ENCODE measurements at regions not wholly inside any gene's neighbourhood (a gene's known extent, or its start where the extent isn't known, plus 50 kb on each side); places are given as distances from the start of the nearest gene placed in this dataset.
A peak's percentile ranks its signal among the peaks of the same experiment; 100 is the strongest.

DNA sequence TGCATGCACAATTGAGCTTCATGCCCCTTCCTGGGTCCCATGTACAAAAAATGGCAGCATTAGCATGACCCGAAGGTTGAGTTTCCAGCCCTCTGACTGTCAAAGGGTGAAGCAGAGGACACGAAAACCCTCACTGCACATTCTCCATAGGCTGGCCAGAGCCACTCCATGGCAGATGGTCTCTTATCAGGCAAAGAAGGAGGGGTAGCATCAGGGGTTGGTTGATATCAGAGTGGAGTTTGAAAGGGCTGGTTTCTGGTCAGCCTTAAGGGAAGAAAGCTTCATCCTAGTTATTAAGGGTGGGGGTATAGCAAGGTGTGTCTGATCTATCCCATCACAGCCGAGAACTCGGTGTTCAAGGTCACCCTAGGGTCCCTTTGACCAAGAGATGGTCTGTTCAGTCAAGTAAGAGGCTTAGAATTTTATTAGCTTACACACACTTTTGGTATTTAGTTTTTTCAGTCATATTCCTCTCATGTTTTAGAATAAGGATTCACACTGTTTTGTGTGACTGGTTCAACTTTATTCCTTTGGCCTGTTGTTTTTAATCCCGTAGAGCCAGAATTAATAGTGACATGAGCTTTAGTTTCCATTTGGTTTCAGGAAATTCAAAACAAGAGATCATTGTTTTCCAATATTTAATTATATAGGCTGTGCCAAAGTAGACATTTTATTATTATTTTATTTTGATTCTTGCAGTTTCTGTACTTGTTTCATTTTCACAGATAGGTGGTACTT, 199.9 kb upstream of the FMN2 start:
- Histone ChIP-seq H4K91ac (ENCODE audit: low read depth, low read length) (no peak overlapping the region), H3K79me2 (ENCODE audit: control insufficient read depth, insufficient read depth, low read length, poor library complexity) (no peaks in the 10 kb centered on the region), H3K14ac (ENCODE audit: low read length) (no peak overlapping the region), H2BK5ac (ENCODE audit: low read depth, low read length, poor library complexity) (no peak overlapping the region), H2BK120ac (ENCODE audit: insufficient read depth, low read length, poor library complexity) (no peak overlapping the region), H3K36me3 (ENCODE audit: control insufficient read depth in 1 of 2, insufficient read depth in 2 of 2, low read length in 2 of 2) (no peaks in the 10 kb centered on the region), H2AFZ (ENCODE audit: insufficient read depth, low read length, poor library complexity) (no peak overlapping the region), H3K9me3 (ENCODE audit: insufficient read depth, low read depth, low read length) (no peaks in the 10 kb centered on the region), H3K18ac (ENCODE audit: low read length) (no peak overlapping the region), H3K4me1 (ENCODE audit: control insufficient read depth in 1 of 2, insufficient read depth in 2 of 2, low read length in 2 of 2) (no peaks in the 10 kb centered on the region), H3K79me1 (ENCODE audit: low read length) (no peaks in the 10 kb centered on the region), H3K27me3 (ENCODE audit: insufficient read depth, low read length) (no peaks in the 10 kb centered on the region), H3K4me3 (ENCODE audit: low read depth, low read length) (no peak overlapping the region), H3K23ac (ENCODE audit: low read length) (no peak overlapping the region), H4K8ac (ENCODE audit: low read depth, low read length) (no peak overlapping the region), H3K4me2 (ENCODE audit: low read length) (no peak overlapping the region), H3K4ac (ENCODE audit: low read depth, low read length) (no peak overlapping the region), H3K27ac (ENCODE audit: low read depth, low read length) (no peak overlapping the region), H2BK12ac (ENCODE audit: low read length) (no peak overlapping the region), H4K12ac (ENCODE audit: low read depth, low read length) (no peak overlapping the region), H2AK5ac (ENCODE audit: low read length) (no peak overlapping the region), H3K9ac (ENCODE audit: low read length) (no peak overlapping the region)
- no peak for DNase-seq
- no CpG with 5 or more reads among the region's 5 CpGs for WGBS (ENCODE audit: extremely low coverage, insufficient coverage, insufficient read length)

DNA sequence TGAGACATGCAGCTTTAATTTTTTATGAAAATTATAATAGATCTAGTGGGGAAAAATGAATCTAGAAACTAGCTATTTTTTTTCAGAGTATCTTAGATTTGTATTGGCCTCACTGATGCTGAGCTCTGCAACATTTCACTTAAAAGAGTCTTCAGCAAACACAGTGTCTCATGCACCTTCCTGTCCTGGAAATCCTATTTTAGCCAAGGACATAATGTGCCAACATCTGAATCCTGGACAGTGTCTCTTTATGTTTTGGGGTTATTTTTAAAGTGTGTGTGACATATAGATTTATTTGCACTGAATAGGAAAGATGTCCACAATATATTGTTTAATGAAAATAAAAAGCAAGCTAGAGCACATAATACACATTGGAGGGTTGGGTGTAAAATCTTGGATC, 199.1 kb upstream of the FMN2 start:
- Histone ChIP-seq H3K9ac (ENCODE audit: low read length) (no peak overlapping the region), H3K27ac (ENCODE audit: low read depth, low read length) (no peak overlapping the region), H3K18ac (ENCODE audit: low read length) (no peak overlapping the region), H3K4me2 (ENCODE audit: low read length) (no peak overlapping the region), H3K4ac (ENCODE audit: low read depth, low read length) (no peak overlapping the region), H3K36me3 (ENCODE audit: control insufficient read depth in 1 of 2, insufficient read depth in 2 of 2, low read length in 2 of 2) (no peaks in the 10 kb centered on the region), H2BK12ac (ENCODE audit: low read length) (no peak overlapping the region), H3K23ac (ENCODE audit: low read length) (no peak overlapping the region), H2BK5ac (ENCODE audit: low read depth, low read length, poor library complexity) (no peak overlapping the region), H4K91ac (ENCODE audit: low read depth, low read length) (no peak overlapping the region), H3K14ac (ENCODE audit: low read length) (no peak overlapping the region), H4K8ac (ENCODE audit: low read depth, low read length) (no peak overlapping the region), H3K4me1 (ENCODE audit: control insufficient read depth in 1 of 2, insufficient read depth in 2 of 2, low read length in 2 of 2) (no peaks in the 10 kb centered on the region), H3K27me3 (ENCODE audit: insufficient read depth, low read length) (no peaks in the 10 kb centered on the region), H3K9me3 (ENCODE audit: insufficient read depth, low read depth, low read length) (no peaks in the 10 kb centered on the region), H2AK5ac (ENCODE audit: low read length) (no peak overlapping the region), H4K12ac (ENCODE audit: low read depth, low read length) (no peak overlapping the region), H3K79me1 (ENCODE audit: low read length) (no peaks in the 10 kb centered on the region), H2AFZ (ENCODE audit: insufficient read depth, low read length, poor library complexity) (no peak overlapping the region), H2BK120ac (ENCODE audit: insufficient read depth, low read length, poor library complexity) (no peak overlapping the region), H3K4me3 (ENCODE audit: low read depth, low read length) (no peak overlapping the region), H3K79me2 (ENCODE audit: control insufficient read depth, insufficient read depth, low read length, poor library complexity) (no peaks in the 10 kb centered on the region)
- no peak for DNase-seq

DNA sequence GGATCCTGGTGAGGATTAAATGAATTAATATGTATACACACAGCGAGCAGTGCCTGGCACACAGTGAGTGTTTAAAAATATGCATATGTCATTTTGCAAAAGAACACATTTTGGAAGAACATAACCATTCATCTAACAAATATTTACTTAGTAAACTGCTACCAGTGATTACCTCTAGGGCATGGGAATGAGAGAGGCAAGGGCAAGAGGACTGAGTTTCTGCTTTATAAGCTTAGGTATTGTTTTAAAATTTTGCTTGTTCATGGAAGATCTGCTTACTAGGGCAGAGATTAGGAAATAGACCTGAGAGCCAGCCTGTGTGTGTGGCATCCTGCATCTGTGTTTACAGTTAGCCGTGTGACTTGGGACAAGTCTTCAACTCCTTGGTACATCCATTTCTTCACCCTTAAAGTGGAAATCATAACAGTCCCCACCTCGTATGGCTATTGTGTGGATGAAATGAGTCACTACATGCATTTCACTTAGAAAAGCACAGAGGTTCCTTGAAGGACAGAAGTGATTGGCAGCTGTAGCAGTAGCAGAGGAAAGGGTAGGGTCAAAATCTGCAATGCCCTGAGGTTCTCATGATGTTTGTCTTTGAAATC, 198.5 kb upstream of the FMN2 start:
- no peak for DNase-seq
- H2AFZ ChIP-seq (ENCODE audit: insufficient read depth, low read length, poor library complexity): no peak overlapping the region
- no peaks in the 10 kb centered on the region for H3K27me3 ChIP-seq (ENCODE audit: insufficient read depth, low read length)
- H3K9ac ChIP-seq (ENCODE audit: low read length): no peak overlapping the region
- H2BK12ac ChIP-seq (ENCODE audit: low read length): no peak overlapping the region
- no peaks in the 10 kb centered on the region for H3K79me2 ChIP-seq (ENCODE audit: control insufficient read depth, insufficient read depth, low read length, poor library complexity)
- H4K91ac ChIP-seq (ENCODE audit: low read depth, low read length): no peak overlapping the region
- no peaks in the 10 kb centered on the region for H3K36me3 ChIP-seq (ENCODE audit: control insufficient read depth in 1 of 2, insufficient read depth in 2 of 2, low read length in 2 of 2)
- no peak overlapping the region for H3K27ac ChIP-seq (ENCODE audit: low read depth, low read length)
- H4K12ac ChIP-seq (ENCODE audit: low read depth, low read length): no peak overlapping the region
- no peaks in the 10 kb centered on the region for H3K9me3 ChIP-seq (ENCODE audit: insufficient read depth, low read depth, low read length)
- no peak overlapping the region for H3K4ac ChIP-seq (ENCODE audit: low read depth, low read length)
- no peak overlapping the region for H2BK120ac ChIP-seq (ENCODE audit: insufficient read depth, low read length, poor library complexity)
- H2BK5ac ChIP-seq (ENCODE audit: low read depth, low read length, poor library complexity): no peak overlapping the region
- H3K23ac ChIP-seq (ENCODE audit: low read length): no peak overlapping the region
- no peak overlapping the region for H3K4me3 ChIP-seq (ENCODE audit: low read depth, low read length)
- H3K4me1 ChIP-seq (ENCODE audit: control insufficient read depth in 1 of 2, insufficient read depth in 2 of 2, low read length in 2 of 2): no peaks in the 10 kb centered on the region
- H3K79me1 ChIP-seq (ENCODE audit: low read length): no peaks in the 10 kb centered on the region
- no peak overlapping the region for H2AK5ac ChIP-seq (ENCODE audit: low read length)
- H4K8ac ChIP-seq (ENCODE audit: low read depth, low read length): no peak overlapping the region
- H3K4me2 ChIP-seq (ENCODE audit: low read length): no peak overlapping the region
- no CpG with 5 or more reads among the region's 3 CpGs for WGBS (ENCODE audit: extremely low coverage, insufficient coverage, insufficient read length)
- no peak overlapping the region for H3K14ac ChIP-seq (ENCODE audit: low read length)
- H3K18ac ChIP-seq (ENCODE audit: low read length): no peak overlapping the region

DNA sequence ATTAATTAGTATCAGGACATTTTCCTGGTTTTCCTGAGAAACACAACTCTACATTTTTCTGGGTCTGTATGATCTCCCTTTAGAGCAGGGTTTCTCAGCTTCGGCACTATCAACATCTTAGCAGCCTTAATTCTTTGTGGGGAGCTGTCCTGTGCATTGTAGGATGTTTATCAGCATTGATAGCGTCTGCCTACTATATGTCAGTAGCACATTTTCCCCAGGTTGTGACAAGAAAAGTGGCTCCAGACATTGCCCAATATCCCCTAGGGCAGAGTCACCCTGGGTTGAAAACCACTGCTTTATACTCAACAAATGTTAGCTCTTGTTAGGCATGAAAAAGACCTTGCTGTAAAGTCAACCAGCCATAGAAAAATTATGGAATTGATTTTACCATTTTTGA, 195.1 kb upstream of the FMN2 start:
- Histone ChIP-seq H3K9ac (ENCODE audit: low read length) (no peak overlapping the region), H4K8ac (ENCODE audit: low read depth, low read length) (no peak overlapping the region), H2BK5ac (ENCODE audit: low read depth, low read length, poor library complexity) (no peak overlapping the region), H3K4me1 (ENCODE audit: control insufficient read depth in 1 of 2, insufficient read depth in 2 of 2, low read length in 2 of 2) (no peaks in the 10 kb centered on the region), H3K14ac (ENCODE audit: low read length) (no peak overlapping the region), H3K79me2 (ENCODE audit: control insufficient read depth, insufficient read depth, low read length, poor library complexity) (no peaks in the 10 kb centered on the region), H3K9me3 (ENCODE audit: insufficient read depth, low read depth, low read length) (no peaks in the 10 kb centered on the region), H3K4me3 (ENCODE audit: low read depth, low read length) (no peak overlapping the region), H3K23ac (ENCODE audit: low read length) (no peak overlapping the region), H3K4me2 (ENCODE audit: low read length) (no peak overlapping the region), H3K4ac (ENCODE audit: low read depth, low read length) (no peak overlapping the region), H3K79me1 (ENCODE audit: low read length) (no peaks in the 10 kb centered on the region), H4K91ac (ENCODE audit: low read depth, low read length) (no peak overlapping the region), H2BK120ac (ENCODE audit: insufficient read depth, low read length, poor library complexity) (no peak overlapping the region), H3K18ac (ENCODE audit: low read length) (no peak overlapping the region), H3K27ac (ENCODE audit: low read depth, low read length) (no peak overlapping the region), H2BK12ac (ENCODE audit: low read length) (no peak overlapping the region), H2AK5ac (ENCODE audit: low read length) (no peak overlapping the region), H4K12ac (ENCODE audit: low read depth, low read length) (no peak overlapping the region), H3K36me3 (ENCODE audit: control insufficient read depth in 1 of 2, insufficient read depth in 2 of 2, low read length in 2 of 2) (no peaks in the 10 kb centered on the region), H2AFZ (ENCODE audit: insufficient read depth, low read length, poor library complexity) (no peak overlapping the region), H3K27me3 (ENCODE audit: insufficient read depth, low read length) (no peaks in the 10 kb centered on the region)
- no CpG with 5 or more reads among the region's 2 CpGs for WGBS (ENCODE audit: extremely low coverage, insufficient coverage, insufficient read length)
- DNase-seq: peak in 1 of 2 donors; percentile 17

Measured in trophoblast cell (in vitro differentiated cells and primary cell).